ENCODE measurements at regions not wholly inside any gene's neighbourhood (a gene's known extent, or its start where the extent isn't known, plus 50 kb on each side); places are given as distances from the start of the nearest gene placed in this dataset.

DNA sequence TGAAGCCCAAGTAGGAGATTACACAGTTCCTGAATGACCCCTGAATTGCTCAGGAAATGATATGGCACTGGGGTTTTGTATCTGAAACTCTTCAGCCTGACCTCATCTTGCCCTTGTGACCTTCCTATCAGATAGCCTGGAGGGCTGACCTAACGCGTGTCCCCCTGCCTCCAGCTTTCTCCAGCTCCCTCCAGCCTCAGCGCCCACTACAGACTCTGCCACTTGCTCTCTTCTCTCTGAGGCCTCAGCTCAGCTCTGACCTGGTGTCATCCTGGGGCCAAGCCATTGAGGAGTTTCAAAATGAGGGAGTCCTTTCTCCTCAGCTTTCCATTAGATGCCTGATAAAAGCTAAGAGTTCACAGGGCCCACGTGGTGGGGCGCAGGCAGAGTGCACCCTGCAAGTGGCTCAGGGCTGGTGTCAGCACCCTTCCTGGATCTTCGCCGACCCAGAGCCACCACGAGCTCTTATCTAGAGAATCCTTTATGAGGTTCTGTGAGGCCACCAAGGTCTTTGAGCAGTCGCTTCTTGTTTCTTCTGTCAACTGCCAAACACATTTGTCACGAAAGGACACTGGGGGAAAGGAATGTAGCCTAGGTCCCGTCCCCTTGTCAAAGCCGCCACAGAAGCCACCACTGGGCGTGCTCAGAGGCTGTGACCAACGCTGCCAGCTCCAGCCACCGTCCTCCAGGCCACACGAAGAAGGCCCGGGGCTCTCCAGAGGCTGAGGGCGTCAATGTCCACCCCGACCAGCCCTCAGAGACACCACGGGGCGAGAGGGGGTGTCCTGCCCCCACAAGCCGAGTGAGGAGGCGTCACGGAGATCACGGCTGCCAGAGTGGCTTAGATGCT lies 131.3 kb upstream of the GPC1 start:
- Mint-ChIP-seq H3K27ac (no peak overlapping the region), H3K27me3 (ENCODE audit: low read depth) (peaks cover 16% of the 10 kb centered on the region), H3K4me1 (peaks cover 6% of the 10 kb centered on the region), H3K4me3 (no peak overlapping the region), H3K36me3 (ENCODE audit: low read depth) (no peaks in the 10 kb centered on the region), H3K9me3 (no peaks in the 10 kb centered on the region)
- TF ChIP-seq, protein P1, sequence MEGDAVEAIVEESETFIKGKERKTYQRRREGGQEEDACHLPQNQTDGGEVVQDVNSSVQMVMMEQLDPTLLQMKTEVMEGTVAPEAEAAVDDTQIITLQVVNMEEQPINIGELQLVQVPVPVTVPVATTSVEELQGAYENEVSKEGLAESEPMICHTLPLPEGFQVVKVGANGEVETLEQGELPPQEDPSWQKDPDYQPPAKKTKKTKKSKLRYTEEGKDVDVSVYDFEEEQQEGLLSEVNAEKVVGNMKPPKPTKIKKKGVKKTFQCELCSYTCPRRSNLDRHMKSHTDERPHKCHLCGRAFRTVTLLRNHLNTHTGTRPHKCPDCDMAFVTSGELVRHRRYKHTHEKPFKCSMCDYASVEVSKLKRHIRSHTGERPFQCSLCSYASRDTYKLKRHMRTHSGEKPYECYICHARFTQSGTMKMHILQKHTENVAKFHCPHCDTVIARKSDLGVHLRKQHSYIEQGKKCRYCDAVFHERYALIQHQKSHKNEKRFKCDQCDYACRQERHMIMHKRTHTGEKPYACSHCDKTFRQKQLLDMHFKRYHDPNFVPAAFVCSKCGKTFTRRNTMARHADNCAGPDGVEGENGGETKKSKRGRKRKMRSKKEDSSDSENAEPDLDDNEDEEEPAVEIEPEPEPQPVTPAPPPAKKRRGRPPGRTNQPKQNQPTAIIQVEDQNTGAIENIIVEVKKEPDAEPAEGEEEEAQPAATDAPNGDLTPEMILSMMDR (IDR thresholded peaks at IDR 0.05; ENCODE audit: unreplicated experiment in 3 of 3), result no peak

DNA sequence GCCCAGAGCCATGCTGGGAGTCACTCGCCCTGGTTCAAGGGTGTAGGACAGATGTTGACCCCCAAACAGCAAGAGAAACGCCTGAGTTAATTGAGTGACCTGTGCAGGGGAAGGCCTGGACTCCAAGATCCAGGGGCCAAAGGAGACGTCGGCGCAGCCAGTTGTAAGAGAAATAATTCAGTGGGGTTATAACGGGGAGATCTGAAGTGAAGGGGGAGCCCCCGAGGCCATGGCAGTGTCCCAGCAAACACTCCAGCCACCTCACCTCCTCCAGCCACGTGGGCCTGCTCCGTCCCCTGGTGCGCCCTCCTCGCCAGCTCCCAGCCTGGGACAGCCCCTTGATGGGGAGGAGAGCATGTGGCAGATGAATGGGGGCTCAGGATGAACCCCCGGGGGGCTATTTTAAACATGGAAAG lies 130.7 kb upstream of the GPC1 start:
- Mint-ChIP-seq H3K27ac (no peak overlapping the region), H3K4me3 (no peak overlapping the region), H3K4me1 (peaks cover 5% of the 10 kb centered on the region), H3K9me3 (no peaks in the 10 kb centered on the region), H3K27me3 (ENCODE audit: low read depth) (peaks cover 16% of the 10 kb centered on the region), H3K36me3 (ENCODE audit: low read depth) (no peaks in the 10 kb centered on the region)
- TF ChIP-seq, protein P1 (IDR thresholded peaks at IDR 0.05; ENCODE audit: unreplicated experiment in 3 of 3), result no peak

DNA sequence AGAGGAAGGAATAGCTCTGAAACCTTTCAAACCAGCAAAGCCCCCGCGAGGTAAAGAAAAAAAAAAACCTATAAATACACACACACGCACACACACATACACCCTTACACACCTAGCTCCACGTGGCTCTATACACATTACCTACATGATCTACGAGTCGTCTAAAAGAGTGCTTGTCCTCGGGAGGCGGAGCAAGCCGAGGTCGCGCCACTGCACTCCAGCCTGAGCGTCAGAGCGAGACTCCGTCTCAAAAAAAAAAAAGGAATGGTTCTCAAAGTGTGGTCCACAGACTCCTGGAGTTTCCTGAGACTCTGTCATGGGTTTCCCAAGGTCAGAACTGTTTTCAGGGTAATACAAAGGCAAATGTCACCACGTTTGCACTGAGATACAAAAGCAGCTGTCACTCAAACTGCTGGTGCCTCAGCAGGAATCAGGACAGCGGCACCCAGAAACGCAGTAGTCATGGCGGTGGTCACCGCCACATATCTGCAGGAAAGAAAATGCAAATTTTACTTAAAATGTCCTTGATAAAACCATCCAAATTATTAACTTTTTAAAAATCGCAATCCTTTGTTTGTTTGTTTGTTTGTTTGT lies 130.0 kb upstream of the GPC1 start:
- H3K4me3 Mint-ChIP-seq, result no peak overlapping the region
- H3K4me1 Mint-ChIP-seq, result no peaks in the 10 kb centered on the region
- TF ChIP-seq, protein P1 (IDR thresholded peaks at IDR 0.05; ENCODE audit: unreplicated experiment in 3 of 3), result no peak
- no peak overlapping the region for H3K27ac Mint-ChIP-seq
- H3K9me3 Mint-ChIP-seq, result no peaks in the 10 kb centered on the region
- H3K36me3 Mint-ChIP-seq (ENCODE audit: low read depth), result no peaks in the 10 kb centered on the region
- peaks cover 11% of the 10 kb centered on the region for H3K27me3 Mint-ChIP-seq (ENCODE audit: low read depth)

DNA sequence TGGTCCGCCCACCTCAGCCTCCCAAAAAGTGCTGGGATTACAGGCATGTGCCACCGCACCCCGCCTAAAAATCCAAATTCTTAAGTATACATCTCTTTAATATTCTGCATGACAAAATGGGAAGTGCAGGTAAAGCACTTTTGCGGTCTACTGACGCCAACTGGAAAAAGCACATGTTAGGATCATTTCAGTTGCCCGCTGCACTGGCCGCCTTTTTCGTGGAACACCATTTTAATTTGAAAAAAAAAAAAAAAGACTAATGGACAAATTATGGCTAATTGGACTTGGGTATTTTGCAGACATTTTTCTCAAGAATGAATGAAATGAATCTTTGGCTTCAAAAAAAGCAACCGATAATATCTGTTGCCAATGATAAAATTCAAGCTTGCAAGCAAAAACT lies 129.3 kb upstream of the GPC1 start:
- Mint-ChIP-seq H3K9me3 (no peaks in the 10 kb centered on the region), H3K4me1 (no peaks in the 10 kb centered on the region), H3K27ac (no peak overlapping the region), H3K27me3 (ENCODE audit: low read depth) (peaks cover 7% of the 10 kb centered on the region), H3K4me3 (no peak overlapping the region), H3K36me3 (ENCODE audit: low read depth) (no peaks in the 10 kb centered on the region)
- TF ChIP-seq, protein P1 (IDR thresholded peaks at IDR 0.05; ENCODE audit: unreplicated experiment in 3 of 3), result no peak

DNA sequence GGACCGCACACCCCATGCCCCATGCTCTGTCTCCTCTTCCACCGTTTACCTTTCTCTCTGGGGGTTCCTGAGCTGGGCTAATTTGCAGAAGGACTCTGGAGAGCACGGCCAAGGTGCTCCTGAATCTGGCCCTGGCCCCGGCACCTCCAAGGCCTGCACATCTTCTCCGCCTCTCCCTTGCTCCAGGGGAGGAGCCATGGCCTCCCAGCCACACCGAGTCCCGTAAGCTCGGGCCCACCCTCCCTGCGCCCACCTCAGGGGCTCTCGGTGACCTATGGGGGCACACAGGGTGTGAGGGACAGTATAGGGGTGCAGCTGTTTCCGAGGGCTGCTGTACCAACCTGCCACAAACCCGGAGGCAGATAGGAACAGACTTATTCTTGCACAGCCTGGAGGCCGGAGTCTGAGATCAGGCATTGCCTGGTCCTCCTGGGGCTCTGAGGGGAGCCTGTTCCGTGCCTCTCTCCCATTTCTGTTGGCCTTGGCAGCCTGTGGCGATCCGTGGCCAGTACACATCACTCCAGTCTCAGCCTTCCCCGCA lies 127.3 kb upstream of the GPC1 start:
- TF ChIP-seq, protein P1 (IDR thresholded peaks at IDR 0.05; ENCODE audit: unreplicated experiment in 3 of 3), result no peak
- Mint-ChIP-seq H3K27ac (no peak overlapping the region), H3K9me3 (no peaks in the 10 kb centered on the region), H3K27me3 (ENCODE audit: low read depth) (no peaks in the 10 kb centered on the region), H3K36me3 (ENCODE audit: low read depth) (no peaks in the 10 kb centered on the region), H3K4me3 (no peak overlapping the region), H3K4me1 (no peaks in the 10 kb centered on the region)
